KG1 (cell line): ENCODE measurements at regions not wholly inside any gene's neighbourhood (a gene's known extent, or its start where the extent isn't known, plus 50 kb on each side); places are given as distances from the start of the nearest gene placed in this dataset.

Experiments used
- DNase-seq: peaks from one replicate; lab custom pipeline; 2025; lab: John Stamatoyannopoulos, UW

- DNase-seq = no peak
These were observed 318.3 kb downstream of the PCDH10 start for GRCh38 chr4:133467290-133467947.

- DNase-seq = no peak
These were observed 315.9 kb downstream of the PCDH10 start for GRCh38 chr4:133465022-133465421.

GRCh38 chr4:133464311-133464710, 315.2 kb downstream of the PCDH10 start:
- no peak for DNase-seq

- DNase-seq = no peak
These were observed 303.6 kb downstream of the PCDH10 start for GRCh38 chr4:133452678-133453077.

GRCh38 chr4:133450813-133451212, 301.7 kb downstream of the PCDH10 start:
- no peak for DNase-seq

- no peak for DNase-seq
These were observed 291.3 kb downstream of the PCDH10 start for GRCh38 chr4:133440404-133440803.

- no peak for DNase-seq
These were observed 290.7 kb downstream of the PCDH10 start for GRCh38 chr4:133439830-133440229.

- no peak for DNase-seq
These were observed 275.5 kb downstream of the PCDH10 start for GRCh38 chr4:133424605-133425004.

- DNase-seq = no peak
These were observed 254.8 kb downstream of the PCDH10 start for GRCh38 chr4:133403913-133404312.

- no peak for DNase-seq
These were observed 253.5 kb downstream of the PCDH10 start for GRCh38 chr4:133402616-133403015.

GRCh38 chr4:133394971-133395627, 246.0 kb downstream of the PCDH10 start:
- DNase-seq = no peak

- no peak for DNase-seq
These were observed 241.2 kb downstream of the PCDH10 start for GRCh38 chr4:133390198-133390855.

- DNase-seq = no peak
These were observed 239.9 kb downstream of the PCDH10 start for GRCh38 chr4:133389029-133389428.

- DNase-seq = no peak
These were observed 236.3 kb downstream of the PCDH10 start for GRCh38 chr4:133385161-133385954.

GRCh38 chr4:133379681-133380438, 230.8 kb downstream of the PCDH10 start:
- no peak for DNase-seq

GRCh38 chr4:133377286-133377685, 228.2 kb downstream of the PCDH10 start:
- DNase-seq = no peak

GRCh38 chr4:133372699-133373098, 223.6 kb downstream of the PCDH10 start:
- DNase-seq = no peak

GRCh38 chr4:133355633-133356032, 206.5 kb downstream of the PCDH10 start:
- no peak for DNase-seq

GRCh38 chr4:133347409-133347808, 198.3 kb downstream of the PCDH10 start:
- DNase-seq = no peak

- DNase-seq = no peak
These were observed 175.4 kb downstream of the PCDH10 start for GRCh38 chr4:133324491-133324890.

GRCh38 chr4:133323670-133324069, 174.6 kb downstream of the PCDH10 start:
- no peak for DNase-seq
